Head of caudate nucleus (tissue), 42 donors: ENCODE measurements at regions not wholly inside any gene's neighbourhood (a gene's known extent, or its start where the extent isn't known, plus 50 kb on each side); places are given as distances from the start of the nearest gene placed in this dataset.

Experiments used
- DNase-seq, 42 donors: peaks; one replicate each; pipeline versions ENCODE4 v3.0.0 to v3.0.0-alpha.2; 2020 to 2021; ENCODE audit warnings: mixed read lengths in 7 of 42
- intact Hi-C: fragments of 100-400 bp; cut with DNase I; formaldehyde crosslinking; loops from one replicate; pipeline ENCODE4 v1.15.0; 2022

- intact Hi-C loops, result no loop called here
- DNase-seq, result no peak
These were observed 269.4 kb downstream of the TCF7L2 start for GRCh38 chr10:113219446-113219845.

GRCh38 chr10:113221756-113222168, 271.7 kb downstream of the TCF7L2 start:
- intact Hi-C loops, result no loop called here
- no peak for DNase-seq

- DNase-seq, result no peak
- intact Hi-C loops, result no loop called here
These were observed 272.2 kb downstream of the TCF7L2 start for GRCh38 chr10:113222207-113222606.

GRCh38 chr10:113225364-113225763, 275.3 kb downstream of the TCF7L2 start:
- intact Hi-C loops, result no loop called here

GRCh38 chr10:113225903-113226302, 275.9 kb downstream of the TCF7L2 start:
- intact Hi-C loops, result no loop called here
- DNase-seq, result no peak

More at GRCh38 chr10:113225364-113225763, 275.3 kb downstream of the TCF7L2 start:
- no peak for DNase-seq

- intact Hi-C loops, result no loop called here
- DNase-seq, result no peak
These were observed 276.4 kb downstream of the TCF7L2 start for GRCh38 chr10:113226399-113226798.

GRCh38 chr10:113226831-113227445, 276.9 kb downstream of the TCF7L2 start:
- intact Hi-C loops, result no loop called here
- no peak for DNase-seq

- intact Hi-C loops, result no loop called here
- no peak for DNase-seq
These were observed 278.5 kb downstream of the TCF7L2 start for GRCh38 chr10:113228530-113228929.

- intact Hi-C loops, result no loop called here
These were observed 280.1 kb downstream of the TCF7L2 start for GRCh38 chr10:113230011-113230610.

GRCh38 chr10:113232928-113233511, 283.0 kb downstream of the TCF7L2 start:
- DNase-seq, result peak in 1 of 42 donors; percentile 1
- intact Hi-C loops, result no loop called here

More at GRCh38 chr10:113230011-113230610, 280.1 kb downstream of the TCF7L2 start:
- no peak for DNase-seq

- intact Hi-C loops, result no loop called here
- DNase-seq, result no peak
These were observed 284.4 kb downstream of the TCF7L2 start for GRCh38 chr10:113234481-113234880.

GRCh38 chr10:113235508-113235907, 285.5 kb downstream of the TCF7L2 start:
- no peak for DNase-seq
- intact Hi-C loops, result no loop called here

- peak in 1 of 42 donors; percentile 35 for DNase-seq
- intact Hi-C loops, result no loop called here
These were observed 287.0 kb downstream of the TCF7L2 start for GRCh38 chr10:113236998-113237397.

GRCh38 chr10:113239566-113240350, 289.7 kb downstream of the TCF7L2 start:
- no peak for DNase-seq
- intact Hi-C loops, result no loop called here

- no peak for DNase-seq
- intact Hi-C loops, result no loop called here
These were observed 290.7 kb downstream of the TCF7L2 start for GRCh38 chr10:113240736-113241135.

GRCh38 chr10:113241599-113242360, 291.7 kb downstream of the TCF7L2 start:
- intact Hi-C loops, result no loop called here
- no peak for DNase-seq

GRCh38 chr10:113243311-113243710, 293.3 kb downstream of the TCF7L2 start:
- no peak for DNase-seq
- intact Hi-C loops, result no loop called here

GRCh38 chr10:113244750-113245149, 294.7 kb downstream of the TCF7L2 start:
- intact Hi-C loops, result no loop called here
- DNase-seq, result no peak

- DNase-seq, result no peak
- intact Hi-C loops, result no loop called here
These were observed 295.2 kb downstream of the TCF7L2 start for GRCh38 chr10:113245286-113245685.
